OCI-M1 (cell line): ENCODE measurements at regions not wholly inside any gene's neighbourhood (a gene's known extent, or its start where the extent isn't known, plus 50 kb on each side); places are given as distances from the start of the nearest gene placed in this dataset.
"Not testable (repeated sequence)": the region's sequence is repeated elsewhere in the genome, so short reads cannot be mapped to it uniquely, and the experiment has no call there.

Source experiments
- DNase-seq: peaks from one replicate; lab custom pipeline; 2025; lab: John Stamatoyannopoulos, UW

GRCh38 chrX:129361576-129361975 is 161.7 kb downstream of the SMARCA1 start:
- no peak for DNase-seq

GRCh38 chrX:129360175-129360574 is 163.1 kb downstream of the SMARCA1 start:
- DNase-seq: peak; percentile 80

DNA sequence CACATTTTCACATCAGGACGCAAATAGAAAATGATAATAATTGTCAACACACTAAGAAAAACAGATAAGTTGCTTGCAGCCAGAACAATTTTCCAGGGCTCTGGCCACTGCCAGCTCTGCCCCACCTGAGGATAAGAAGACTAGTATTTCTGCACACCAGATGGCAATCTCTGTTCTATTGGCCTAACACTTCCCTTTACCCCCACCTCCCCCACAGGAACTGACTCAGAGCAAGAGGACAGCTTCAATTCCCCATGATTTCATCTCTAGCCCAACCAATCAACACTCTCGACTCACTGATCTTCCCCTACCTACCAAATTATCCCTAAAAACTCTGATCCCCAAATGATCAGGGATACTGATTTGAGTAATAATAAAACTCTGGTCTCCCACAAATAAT is 164.0 kb downstream of the SMARCA1 start:
- DNase-seq: peak; percentile 3

GRCh38 chrX:129357428-129357827 is 165.9 kb downstream of the SMARCA1 start:
- DNase-seq: not testable (repeated sequence)

DNA sequence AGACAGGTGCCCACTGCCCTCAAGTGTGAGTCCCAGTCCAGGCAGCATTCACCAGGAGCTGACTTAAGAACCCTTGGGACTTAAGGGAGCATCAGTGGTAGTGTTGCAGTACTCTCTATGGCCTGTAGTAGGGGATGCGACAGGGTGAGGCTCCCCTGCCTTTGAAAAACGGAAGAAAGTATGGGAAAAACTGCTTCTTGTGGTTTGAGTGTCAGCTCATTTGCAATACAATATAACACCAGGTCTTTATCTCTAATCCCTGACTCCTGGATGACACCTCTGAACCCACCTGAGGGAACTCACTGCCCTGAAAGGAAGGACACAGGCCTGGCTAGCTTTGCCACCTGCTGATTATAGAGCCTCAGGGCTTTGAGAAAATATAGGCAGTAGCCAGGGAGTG is 176.0 kb downstream of the SMARCA1 start:
- no peak for DNase-seq

DNA sequence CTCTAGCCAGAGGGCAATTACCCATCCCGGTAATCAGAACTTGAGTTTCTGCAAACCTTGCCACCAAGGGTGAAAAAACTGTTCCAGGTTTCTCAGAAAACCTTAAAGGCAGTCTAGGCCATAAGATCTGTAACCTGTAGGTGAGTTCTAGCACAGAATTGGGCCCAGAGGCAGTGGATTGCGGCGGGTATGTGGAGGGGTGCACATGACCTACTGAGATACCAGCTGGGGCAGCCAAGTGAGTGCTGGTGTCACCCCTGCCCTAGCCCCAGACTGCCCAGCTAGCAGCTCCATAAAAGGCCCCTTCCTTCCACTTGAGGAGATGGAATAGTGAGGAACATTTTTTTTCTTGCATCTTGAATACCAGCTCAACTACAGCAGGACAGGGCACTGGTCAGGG is 176.7 kb downstream of the SMARCA1 start:
- DNase-seq: no peak

GRCh38 chrX:129337264-129337663 is 186.0 kb downstream of the SMARCA1 start:
- DNase-seq: not testable (repeated sequence)

DNA sequence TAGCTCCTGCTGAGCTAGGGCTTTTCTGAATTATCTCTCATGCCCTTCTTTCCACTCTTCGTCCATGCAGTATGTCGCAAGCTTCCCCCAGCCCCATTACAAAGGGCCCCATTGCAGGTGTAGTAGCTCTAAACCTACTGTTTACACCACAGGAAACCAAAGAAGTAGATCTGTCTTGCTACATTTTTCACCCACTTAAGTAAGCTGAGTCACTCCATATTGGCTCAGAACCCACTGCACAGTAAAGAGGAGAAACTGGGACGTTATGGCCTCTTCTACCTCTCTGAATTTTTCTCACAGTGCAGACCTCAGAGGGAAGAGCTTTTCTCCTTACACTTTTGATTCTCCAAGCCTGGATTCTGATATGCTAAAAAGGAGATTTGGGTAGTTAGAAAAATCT is 200.2 kb downstream of the SMARCA1 start:
- no peak for DNase-seq

GRCh38 chrX:129318375-129318774 is 204.9 kb downstream of the SMARCA1 start:
- peak; percentile 40 for DNase-seq

DNA sequence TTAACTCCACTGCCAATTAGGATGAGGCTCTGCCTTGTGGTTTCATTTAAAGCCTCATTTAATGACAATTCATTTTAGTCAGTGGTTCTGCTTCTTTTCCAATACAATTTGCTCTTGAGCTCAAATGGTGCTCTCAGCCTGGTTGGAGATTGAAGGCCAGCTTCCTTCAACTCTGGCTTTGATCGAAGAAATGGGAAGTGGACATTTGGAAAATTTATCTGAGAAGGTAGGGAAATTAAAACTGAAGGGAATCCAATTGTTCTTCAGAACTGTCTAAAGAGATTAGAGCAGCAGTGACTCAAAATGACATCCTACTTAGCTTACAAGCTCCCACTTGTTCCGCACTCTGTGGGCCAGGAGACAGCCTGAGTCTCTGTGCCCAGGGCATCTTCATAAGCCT is 206.8 kb downstream of the SMARCA1 start:
- no peak for DNase-seq

DNA sequence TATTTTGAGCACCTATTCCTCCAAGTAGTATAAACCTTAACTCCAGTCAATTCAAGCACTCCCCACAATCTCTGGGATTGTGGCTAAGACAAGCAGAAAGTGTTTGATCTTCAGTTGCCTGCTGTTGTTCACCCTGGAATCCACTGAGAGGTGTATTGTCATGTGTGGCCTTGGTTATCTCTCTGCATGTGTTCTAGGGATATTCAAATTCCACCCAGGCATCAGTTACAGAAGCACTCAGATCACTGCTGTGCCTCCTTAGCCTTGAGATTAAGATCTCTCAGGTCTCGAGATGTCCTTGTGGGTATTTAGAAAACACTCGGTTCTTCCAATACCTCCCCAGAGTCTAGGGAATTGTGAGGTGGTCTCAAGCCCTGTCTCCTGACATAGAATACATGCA is 213.3 kb downstream of the SMARCA1 start:
- DNase-seq: no peak

- DNase-seq: no peak
Measured at GRCh38 chrX:129262912-129263311, 260.4 kb downstream of the SMARCA1 start.

DNA sequence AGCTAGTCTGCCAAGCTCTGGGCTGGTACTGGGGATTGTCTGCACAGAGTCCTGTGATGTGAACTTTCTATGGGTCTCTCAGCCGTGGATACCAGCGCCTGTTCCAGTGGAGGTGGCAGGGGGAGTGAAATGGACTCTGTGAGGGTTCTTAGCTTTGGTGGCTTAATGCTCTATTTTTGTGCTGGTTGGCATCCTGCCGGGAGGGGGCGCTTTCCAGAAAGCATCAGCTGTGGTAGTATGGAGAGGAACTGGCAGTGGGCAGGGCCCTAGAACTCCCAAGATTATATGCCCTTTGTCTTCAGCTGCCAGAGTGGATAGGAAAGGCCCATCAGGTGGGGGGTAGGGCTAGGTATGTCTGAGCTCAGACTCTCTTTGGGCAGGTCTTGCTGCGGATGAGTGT is 267.8 kb downstream of the SMARCA1 start:
- not testable (repeated sequence) for DNase-seq

DNA sequence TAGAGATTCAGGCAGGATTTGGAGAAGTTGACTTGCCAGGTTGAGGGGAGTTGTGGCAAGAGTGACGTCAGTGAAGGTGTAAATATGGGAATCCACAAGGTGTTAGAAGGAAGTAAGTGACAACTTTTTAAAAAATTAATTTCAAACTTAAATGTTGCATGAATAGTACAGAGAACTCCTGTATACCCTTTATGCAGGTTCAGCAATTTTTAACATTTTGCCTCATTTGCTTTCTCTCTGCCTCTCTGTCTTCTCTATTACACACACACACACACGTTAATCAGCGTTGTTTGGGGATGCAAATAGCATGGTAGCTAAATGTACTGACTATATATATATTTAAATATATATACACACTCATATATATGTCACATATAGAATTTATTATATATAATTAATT is 273.7 kb downstream of the SMARCA1 start:
- no peak for DNase-seq

- DNase-seq: no peak
Measured at GRCh38 chrX:129247642-129248041, 275.6 kb downstream of the SMARCA1 start.

GRCh38 chrX:129239371-129239770 is 283.9 kb downstream of the SMARCA1 start:
- DNase-seq: no peak

GRCh38 chrX:129238011-129238410 is 285.3 kb downstream of the SMARCA1 start:
- no peak for DNase-seq

DNA sequence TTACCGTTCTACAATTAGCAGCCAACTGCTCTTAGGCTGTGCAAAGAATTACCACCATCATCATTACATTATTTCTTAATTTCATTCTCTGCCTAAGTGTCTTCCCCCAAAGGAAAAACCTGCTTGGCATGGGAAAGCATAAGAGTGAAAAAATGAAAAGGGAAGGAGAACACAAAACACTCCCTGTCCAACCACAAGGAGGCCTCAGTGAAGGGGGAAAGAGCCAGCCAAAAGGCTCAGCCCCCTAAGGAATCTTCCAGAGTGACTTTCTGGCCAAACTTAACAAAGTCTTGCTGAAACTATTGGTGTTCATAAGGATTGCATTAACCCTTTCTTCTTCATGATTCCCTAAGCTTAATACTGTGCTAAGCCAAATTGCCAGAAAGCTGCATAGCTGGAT is 287.4 kb downstream of the SMARCA1 start:
- no peak for DNase-seq

- no peak for DNase-seq
Measured at GRCh38 chrX:129233786-129234185, 289.5 kb downstream of the SMARCA1 start.

GRCh38 chrX:129230850-129231512 is 292.3 kb downstream of the SMARCA1 start:
- DNase-seq: no peak

- DNase-seq: no peak
Measured at GRCh38 chrX:129230168-129230567, 293.1 kb downstream of the SMARCA1 start.

DNA sequence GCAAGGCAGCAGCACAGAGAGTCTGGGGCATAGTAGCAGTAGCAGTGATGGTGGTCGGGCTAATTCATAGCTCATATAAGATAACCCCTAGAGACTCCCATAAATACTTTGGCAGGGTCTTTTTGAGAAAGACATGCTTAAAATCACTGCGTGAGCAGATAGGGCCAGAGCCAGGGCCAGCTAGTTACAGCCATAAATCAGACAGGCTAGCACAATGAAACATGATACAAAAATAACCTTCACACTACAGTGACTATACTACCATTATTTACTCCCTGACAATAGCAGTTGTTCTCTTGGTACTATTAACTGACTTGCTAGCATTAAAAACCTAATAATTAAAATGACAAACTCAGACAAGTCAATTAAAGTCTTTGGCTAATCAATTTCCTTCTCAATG is 295.9 kb downstream of the SMARCA1 start:
- DNase-seq: no peak

DNA sequence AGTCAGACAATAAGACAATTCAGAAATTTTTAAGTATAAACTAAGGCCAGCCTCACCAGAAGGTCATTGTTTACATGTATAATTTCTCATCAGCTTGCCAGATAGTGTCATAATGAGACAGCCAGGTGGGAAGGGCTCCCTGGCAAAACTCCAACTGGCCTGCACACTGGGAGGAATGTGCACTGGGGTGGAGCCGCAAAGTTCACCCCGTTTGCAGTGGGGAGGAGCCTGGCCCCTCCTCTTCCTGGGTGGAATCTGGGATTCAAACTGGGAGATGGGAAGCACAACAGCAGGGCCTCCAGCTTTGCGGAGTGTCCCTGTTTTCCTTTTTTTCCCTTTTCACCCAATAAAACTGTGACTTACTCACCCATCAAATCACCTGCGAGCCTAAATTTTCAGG is 329.9 kb downstream of the SMARCA1 start:
- no peak for DNase-seq

- no peak for DNase-seq
Measured at GRCh38 chrX:129188231-129188630, 335.1 kb downstream of the SMARCA1 start.

DNA sequence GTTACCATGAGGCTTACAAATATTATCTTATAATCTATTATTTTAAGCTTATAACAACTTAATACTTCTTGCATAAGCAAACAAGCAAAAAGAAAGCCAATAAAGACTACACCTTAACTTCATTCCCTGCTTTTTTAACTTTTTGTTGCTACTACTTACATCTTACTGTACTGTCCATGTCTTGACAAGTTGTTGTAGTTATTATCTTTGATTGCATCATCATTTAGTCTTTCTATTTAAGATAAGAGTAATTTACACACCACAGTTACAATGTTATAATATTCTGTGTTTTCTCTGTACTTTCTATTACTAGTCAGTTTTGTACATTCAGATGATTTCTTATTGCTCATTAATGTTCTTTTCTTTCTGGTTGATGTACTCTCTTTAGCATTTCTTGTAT is 346.6 kb downstream of the SMARCA1 start:
- DNase-seq: no peak
